Kidney (tissue), 13 donors: ENCODE measurements at regions not wholly inside any gene's neighbourhood (a gene's known extent, or its start where the extent isn't known, plus 50 kb on each side); places are given as distances from the start of the nearest gene placed in this dataset.
A peak's percentile ranks its signal among the peaks of the same experiment; 100 is the strongest.
"Not testable (repeated sequence)": the region's sequence is repeated elsewhere in the genome, so short reads cannot be mapped to it uniquely, and the experiment has no call there.

Experiments
- DNase-seq, 5 donors: peaks; one replicate each; pipeline ENCODE4 v3.0.0-alpha.2; 2013 to 2020
- FAIRE-seq: peaks from 2 replicates; lab custom pipeline; 2012; peaks lifted over from hg19 to GRCh38; lab: Jason Lieb, UNC
- H3K27ac ChIP-seq, 2 donors: one replicate each; pipeline ENCODE4 v1.7.0; 2013; ENCODE audit warnings: low read depth in 2 of 2, low read length in 2 of 2, inconsistent platforms in 1 of 2
- H3K27me3 ChIP-seq: one replicate; pipeline ENCODE4 v1.7.1; 2013; ENCODE audit warnings: low read length, inconsistent platforms; ENCODE audit not compliant: control insufficient read depth, insufficient read depth
- H3K36me3 ChIP-seq, 3 donors: one replicate each; pipeline versions ENCODE4 v1.7.0 to v1.7.1; 2013; ENCODE audit warnings: low read length in 3 of 3, control low read depth in 1 of 3, inconsistent platforms in 1 of 3; ENCODE audit not compliant: insufficient read depth in 3 of 3, control insufficient read depth in 2 of 3
- H3K4me1 ChIP-seq, 3 donors: one replicate each; pipeline versions ENCODE4 v1.7.0 to v1.7.1; 2013; ENCODE audit warnings: low read length in 3 of 3, inconsistent platforms in 1 of 3, low read depth in 1 of 3; ENCODE audit not compliant: control insufficient read depth in 2 of 3, insufficient read depth in 2 of 3
- H3K4me3 ChIP-seq, 3 donors: one replicate each; pipeline versions ENCODE4 v1.7.0 to v1.8.1; 2013; ENCODE audit warnings: low read length in 3 of 3, control low read depth in 1 of 3, inconsistent platforms in 1 of 3
- H3K9ac ChIP-seq, 3 donors: one replicate each; pipeline versions ENCODE4 v1.7.0 to v1.7.1; 2013; ENCODE audit warnings: low read length in 3 of 3, control low read depth in 1 of 3, inconsistent platforms in 1 of 3
- H3K9me3 ChIP-seq, 3 donors: one replicate each; pipeline versions ENCODE4 v1.7.0 to v1.7.1; 2013; ENCODE audit warnings: low read length in 3 of 3, control low read depth in 1 of 3, inconsistent platforms in 1 of 3; ENCODE audit not compliant: control insufficient read depth in 2 of 3, insufficient read depth in 1 of 3
- intact Hi-C: fragments of 100-400 bp; cut with DNase I; formaldehyde crosslinking; loops from one replicate; pipeline ENCODE4 v1.11.1; 2022
- TF ChIP-seq, protein P1 (sequence below): IDR thresholded peaks from 3 replicates; pipeline ENCODE4 v1.5.1; 2012; ENCODE audit warnings: mild to moderate bottlenecking, moderate library complexity, borderline replicate concordance; ENCODE audit not compliant: insufficient read depth; ENCODE audit errors: extremely low read depth
- donor health status: control.
- donor health status: control.
- donor health status: control.
- donor health status: control.
- donor health status: control.
- donor health status: DM: yes; HTN: yes; CAD: no.
- donor health status: Normal renal cell carcinoma (clear cell type).

GRCh38 chr16:80092681-80093080, 448.1 kb upstream of the DYNLRB2 start:
- H3K36me3 ChIP-seq, result no peaks in the 10 kb centered on the region
- H3K27me3 ChIP-seq, result no peaks in the 10 kb centered on the region
- intact Hi-C loops, result no loop called here
- TF ChIP-seq, protein P1, sequence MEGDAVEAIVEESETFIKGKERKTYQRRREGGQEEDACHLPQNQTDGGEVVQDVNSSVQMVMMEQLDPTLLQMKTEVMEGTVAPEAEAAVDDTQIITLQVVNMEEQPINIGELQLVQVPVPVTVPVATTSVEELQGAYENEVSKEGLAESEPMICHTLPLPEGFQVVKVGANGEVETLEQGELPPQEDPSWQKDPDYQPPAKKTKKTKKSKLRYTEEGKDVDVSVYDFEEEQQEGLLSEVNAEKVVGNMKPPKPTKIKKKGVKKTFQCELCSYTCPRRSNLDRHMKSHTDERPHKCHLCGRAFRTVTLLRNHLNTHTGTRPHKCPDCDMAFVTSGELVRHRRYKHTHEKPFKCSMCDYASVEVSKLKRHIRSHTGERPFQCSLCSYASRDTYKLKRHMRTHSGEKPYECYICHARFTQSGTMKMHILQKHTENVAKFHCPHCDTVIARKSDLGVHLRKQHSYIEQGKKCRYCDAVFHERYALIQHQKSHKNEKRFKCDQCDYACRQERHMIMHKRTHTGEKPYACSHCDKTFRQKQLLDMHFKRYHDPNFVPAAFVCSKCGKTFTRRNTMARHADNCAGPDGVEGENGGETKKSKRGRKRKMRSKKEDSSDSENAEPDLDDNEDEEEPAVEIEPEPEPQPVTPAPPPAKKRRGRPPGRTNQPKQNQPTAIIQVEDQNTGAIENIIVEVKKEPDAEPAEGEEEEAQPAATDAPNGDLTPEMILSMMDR, result no peak
- peaks cover 0 to 4% (median 0%) of the 10 kb centered on the region in 3 donors for H3K9me3 ChIP-seq
- FAIRE-seq, result no peak
- H3K4me3 ChIP-seq, result no peak overlapping the region
- no peak for DNase-seq
- no peak overlapping the region for H3K9ac ChIP-seq
- H3K4me1 ChIP-seq, result no peaks in the 10 kb centered on the region
- no peak overlapping the region for H3K27ac ChIP-seq

DNA sequence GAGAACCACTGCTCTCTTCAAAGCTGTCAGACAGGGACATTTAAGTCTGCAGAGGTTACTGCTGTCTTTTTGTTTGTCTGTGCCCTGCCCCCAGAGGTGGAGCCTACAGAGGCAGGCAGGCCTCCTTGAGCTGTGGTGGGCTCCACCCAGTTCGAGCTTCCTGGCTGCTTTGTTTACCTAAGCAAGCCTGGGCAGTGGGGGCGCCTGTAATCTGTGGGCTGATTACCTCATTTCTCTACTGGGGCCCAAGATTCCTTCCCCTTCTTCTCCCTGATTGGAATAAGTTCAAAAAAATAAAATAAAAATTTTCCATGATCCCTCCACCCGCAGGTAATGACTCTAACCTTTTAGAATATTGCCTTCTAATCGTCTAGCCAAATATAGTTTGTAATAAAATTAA, 449.3 kb upstream of the DYNLRB2 start:
- H3K27ac ChIP-seq, H3K9me3 ChIP-seq, H3K27me3 ChIP-seq, H3K4me1 ChIP-seq, H3K36me3 ChIP-seq, FAIRE-seq, H3K4me3 ChIP-seq, H3K9ac ChIP-seq, DNase-seq, intact Hi-C loops: not testable (repeated sequence)

DNA sequence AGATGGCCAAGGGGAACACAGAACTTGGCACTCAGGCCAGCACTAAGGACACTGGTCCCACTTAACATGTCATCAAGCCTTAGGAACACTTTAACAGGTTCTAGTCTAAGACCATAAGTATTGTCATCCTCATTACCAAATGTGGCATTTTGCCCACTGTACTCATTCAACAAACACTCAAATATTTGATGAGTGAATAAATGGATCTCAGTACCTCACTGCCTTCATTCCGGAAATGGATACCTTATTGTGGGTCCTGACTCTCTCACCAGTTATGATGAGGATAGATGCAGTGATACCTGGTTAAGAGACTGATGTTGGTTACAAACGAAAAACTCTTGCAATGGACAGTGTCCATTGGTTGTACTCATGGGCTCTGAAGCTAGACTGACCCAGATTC, 455.2 kb upstream of the DYNLRB2 start:
- no peak overlapping the region for H3K9ac ChIP-seq

DNA sequence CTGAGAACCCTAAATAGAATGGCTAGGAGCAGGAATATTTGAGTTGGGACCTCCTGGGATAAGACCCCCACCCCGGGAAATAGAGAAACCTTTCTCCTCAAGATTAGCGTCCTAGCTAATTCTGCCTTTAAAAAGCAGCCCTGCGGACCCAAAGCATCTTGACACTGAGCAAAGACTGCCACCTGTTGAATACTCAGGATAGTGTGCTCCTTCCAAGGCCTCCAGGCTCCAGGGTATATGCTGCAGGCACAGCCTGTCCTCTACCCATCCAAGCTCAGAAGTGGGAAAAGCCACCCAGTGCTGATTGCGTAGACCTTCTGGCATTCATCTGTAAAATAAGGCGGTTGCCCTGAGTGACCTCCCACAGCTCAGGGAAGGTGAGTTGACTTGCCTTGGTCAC, 456.2 kb upstream of the DYNLRB2 start:
- TF ChIP-seq, protein P1, result peak; percentile 76
- intact Hi-C loops, result no loop called here
- Histone ChIP-seq H3K9ac (peak overlapping the region in 1 of 3 donors; percentile 32), H3K4me1 (peaks cover 0 to 12% (median 0%) of the 10 kb centered on the region in 3 donors), H3K27ac (peak overlapping the region in 1 of 2 donors; percentile 60), H3K9me3 (no peaks in the 10 kb centered on the region), H3K36me3 (no peaks in the 10 kb centered on the region), H3K27me3 (no peaks in the 10 kb centered on the region), H3K4me3 (no peak overlapping the region)
- FAIRE-seq (no peak), DNase-seq (peak in 4 of 5 donors; percentile 63 to 88 (median 72))

More for the DNA sequence above, 455.2 kb upstream of the DYNLRB2 start:
- H3K36me3 ChIP-seq, result no peaks in the 10 kb centered on the region
- peaks cover 0 to 12% (median 0%) of the 10 kb centered on the region in 3 donors for H3K4me1 ChIP-seq
- intact Hi-C loops, result no loop called here
- H3K27me3 ChIP-seq, result no peaks in the 10 kb centered on the region
- TF ChIP-seq, protein P1, result no peak
- FAIRE-seq, result no peak
- no peak overlapping the region for H3K27ac ChIP-seq
- H3K9me3 ChIP-seq, result no peaks in the 10 kb centered on the region
- H3K4me3 ChIP-seq, result no peak overlapping the region
- no peak for DNase-seq
